Keratinocyte (primary cell): ENCODE measurements at regions not wholly inside any gene's neighbourhood (a gene's known extent, or its start where the extent isn't known, plus 50 kb on each side); places are given as distances from the start of the nearest gene placed in this dataset.

Source experiments
- DNase-seq: peaks from one replicate; pipeline ENCODE4 v3.0.0-alpha.2; 2011; ENCODE audit warnings: low read depth, missing footprints, low spot score
- FAIRE-seq: peaks from 2 replicates; lab custom pipeline; 2011; peaks lifted over from hg19 to GRCh38; lab: Jason Lieb, UNC
- H2AFZ ChIP-seq: 2 replicates; pipeline ENCODE4 v1.6.0; 2012; ENCODE audit warnings: low read length, control low read depth, inconsistent platforms; ENCODE audit not compliant: control insufficient read depth
- H3K27ac ChIP-seq: 2 replicates; pipeline ENCODE4 v1.5.1; 2011; ENCODE audit warnings: low read length; ENCODE audit not compliant: control insufficient read depth, insufficient read depth
- H3K27me3 ChIP-seq: 3 replicates; pipeline ENCODE4 v1.6.0; 2011; ENCODE audit warnings: low read length; ENCODE audit not compliant: control insufficient read depth, insufficient read depth; ENCODE audit errors: extremely low read depth
- H3K36me3 ChIP-seq, 2 experiments: 2 replicates in 1 of 2; 3 replicates in 1 of 2; pipeline ENCODE4 v1.5.1; 2011; ENCODE audit warnings: low read length in 2 of 2, mild to moderate bottlenecking in 1 of 2; ENCODE audit not compliant: control insufficient read depth in 2 of 2, insufficient read depth in 2 of 2; ENCODE audit errors: extremely low read depth in 1 of 2
- H3K4me1 ChIP-seq: 3 replicates; pipeline ENCODE4 v1.5.1; 2011; ENCODE audit warnings: low read length; ENCODE audit not compliant: control insufficient read depth, insufficient read depth; ENCODE audit errors: extremely low read depth
- H3K4me2 ChIP-seq: 3 replicates; pipeline ENCODE4 v1.6.0; 2011; ENCODE audit warnings: low read depth, low read length; ENCODE audit not compliant: control insufficient read depth, insufficient read depth; ENCODE audit errors: extremely low read depth
- H3K4me3 ChIP-seq, 3 experiments: fragments of 200-600 bp in 1 of 3; sonication (generic) in 1 of 3; 2 replicates in 2 of 3; 3 replicates in 1 of 3; pipeline ENCODE4 v1.5.1; 2011 to 2016; ENCODE audit warnings: low read length in 3 of 3, mild to moderate bottlenecking in 3 of 3, control low read depth in 2 of 3, inconsistent platforms in 1 of 3, low read depth in 1 of 3, mixed read lengths in 1 of 3, mixed run types in 1 of 3, moderate library complexity in 1 of 3; ENCODE audit not compliant: control insufficient read depth in 2 of 3, insufficient read depth in 2 of 3; ENCODE audit errors: extremely low read depth in 1 of 3
- H3K79me2 ChIP-seq: 2 replicates; pipeline ENCODE4 v1.6.0; 2012; ENCODE audit warnings: low read length; ENCODE audit not compliant: control insufficient read depth, insufficient read depth
- H3K9ac ChIP-seq: 3 replicates; pipeline ENCODE4 v1.6.0; 2011; ENCODE audit warnings: low read length; ENCODE audit not compliant: control insufficient read depth, insufficient read depth; ENCODE audit errors: extremely low read depth
- H3K9me1 ChIP-seq: 3 replicates; pipeline ENCODE4 v1.6.0; 2011; ENCODE audit warnings: low read length; ENCODE audit not compliant: control insufficient read depth, insufficient read depth; ENCODE audit errors: extremely low read depth
- H3K9me3 ChIP-seq: 2 replicates; pipeline ENCODE4 v1.5.1; 2012; ENCODE audit warnings: low read depth, low read length; ENCODE audit not compliant: control insufficient read depth
- H4K20me1 ChIP-seq: 3 replicates; pipeline ENCODE4 v1.6.0; 2011; ENCODE audit warnings: low read length; ENCODE audit not compliant: control insufficient read depth, insufficient read depth; ENCODE audit errors: extremely low read depth
- CTCF ChIP-seq, 3 experiments: IDR thresholded peaks in 1 of 3; conservative IDR thresholded peaks in 1 of 3; optimal IDR thresholded peaks in 1 of 3; 2 replicates in 2 of 3; 3 replicates in 1 of 3; pipeline versions ENCODE3 to v1.5.1; 2011; ENCODE audit warnings: low read length in 3 of 3, mild to moderate bottlenecking in 3 of 3, moderate library complexity in 2 of 3, control low read depth in 1 of 3, inconsistent platforms in 1 of 3; ENCODE audit not compliant: insufficient read depth in 2 of 3; ENCODE audit errors: extremely low read depth in 1 of 3
- EZH2 ChIP-seq: IDR thresholded peaks from one replicate; pipeline ENCODE4 v1.6.1; 2012; ENCODE audit warnings: inconsistent platforms, mild to moderate bottlenecking, low read length, moderate library complexity
- dilution Hi-C: fragments of 300-500 bp; cut with MboI; formaldehyde crosslinking; loops from one replicate; pipeline ENCODE4 v1.7.0; 2020; ENCODE audit warnings: low sequenced_read_pairs; ENCODE audit not compliant: extremely low pct_ligation_motif_present

DNA sequence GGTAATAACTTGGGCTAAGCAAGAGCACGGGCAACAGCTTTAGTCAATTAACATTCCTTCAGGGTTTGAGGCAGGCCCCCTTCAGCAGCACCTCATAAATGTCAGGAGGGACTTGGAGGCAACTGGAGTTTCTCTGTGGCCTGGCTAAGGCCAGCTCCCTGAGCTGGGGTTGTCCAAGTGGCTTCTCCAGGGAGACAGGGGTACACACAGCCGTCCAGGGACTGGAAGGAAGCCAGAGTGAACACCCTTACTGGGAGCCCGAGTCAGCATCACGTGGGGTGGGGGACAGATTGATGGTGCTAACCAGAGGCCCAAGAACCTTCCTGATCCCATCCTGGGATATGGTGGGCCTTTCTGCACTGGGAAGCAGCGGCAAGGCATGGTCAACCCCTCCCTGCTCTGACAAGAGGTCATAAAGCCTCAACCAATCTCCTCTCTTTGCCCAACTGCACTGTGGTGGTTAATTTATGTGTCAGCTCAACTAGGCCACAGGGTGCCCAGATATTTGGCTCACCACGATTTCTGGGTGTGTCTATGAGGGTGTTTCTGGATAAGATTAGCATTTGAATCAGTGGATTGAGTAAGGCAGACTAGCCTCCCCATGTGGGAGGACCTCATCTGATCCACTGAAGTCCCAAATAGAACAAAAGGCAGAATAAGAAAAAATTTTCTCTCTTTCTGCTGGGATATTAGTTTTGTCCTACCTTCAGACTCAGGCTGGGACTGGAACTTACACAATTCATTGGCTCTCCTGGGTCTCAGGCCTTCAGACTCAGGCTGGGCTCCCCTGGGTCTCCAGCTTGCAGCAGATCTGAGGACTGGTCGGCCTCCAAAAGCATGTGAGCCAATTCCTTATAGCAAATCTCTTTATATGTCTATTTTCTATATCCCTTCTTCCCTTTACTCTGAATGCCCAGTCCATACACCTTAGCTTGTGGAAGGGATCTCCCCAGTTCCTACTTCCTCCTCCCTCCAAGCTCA, 127.2 kb upstream of the LARP1 start:
- Histone ChIP-seq H3K27me3 (no peaks in the 10 kb centered on the region), H3K4me2 (no peak overlapping the region), H3K9ac (no peak overlapping the region), H3K79me2 (no peaks in the 10 kb centered on the region), H3K27ac (no peak overlapping the region), H2AFZ (no peak overlapping the region), H3K36me3 (no peaks in the 10 kb centered on the region), H3K4me3 (no peak overlapping the region), H3K9me3 (no peaks in the 10 kb centered on the region), H3K4me1 (no peaks in the 10 kb centered on the region), H3K9me1 (no peaks in the 10 kb centered on the region), H4K20me1 (no peaks in the 10 kb centered on the region)
- TF ChIP-seq CTCF (optimal IDR thresholded peaks at IDR 0.05 in 1 of 3, IDR thresholded peaks at IDR 0.05 in 1 of 3, conservative IDR thresholded peaks at IDR 0.05 in 1 of 3; ENCODE audit: extremely low read depth in 1 of 3, insufficient read depth in 2 of 3, low read length in 3 of 3) (no peak), EZH2 (no peak)
- dilution Hi-C loops, result no loop called here
- DNase-seq, result no peak
- FAIRE-seq, result no peak

GRCh38 chr5:154626876-154627557, 128.2 kb upstream of the LARP1 start:
- H3K4me1 ChIP-seq, result no peaks in the 10 kb centered on the region
- no peak overlapping the region for H3K9ac ChIP-seq
- no peak overlapping the region for H3K27ac ChIP-seq
- no peak for DNase-seq
- H3K79me2 ChIP-seq, result no peaks in the 10 kb centered on the region
- no peaks in the 10 kb centered on the region for H3K9me1 ChIP-seq
- H3K36me3 ChIP-seq, result no peaks in the 10 kb centered on the region
- H3K9me3 ChIP-seq, result no peaks in the 10 kb centered on the region
- H3K4me3 ChIP-seq, result no peak overlapping the region
- FAIRE-seq, result no peak
- H2AFZ ChIP-seq, result no peak overlapping the region
- no peak for TF ChIP-seq CTCF (optimal IDR thresholded peaks at IDR 0.05 in 1 of 3, IDR thresholded peaks at IDR 0.05 in 1 of 3, conservative IDR thresholded peaks at IDR 0.05 in 1 of 3; ENCODE audit: extremely low read depth in 1 of 3, insufficient read depth in 2 of 3, low read length in 3 of 3)
- no peak for TF ChIP-seq EZH2
- H4K20me1 ChIP-seq, result no peaks in the 10 kb centered on the region
- dilution Hi-C loops, result no loop called here
- no peak overlapping the region for H3K4me2 ChIP-seq
- no peaks in the 10 kb centered on the region for H3K27me3 ChIP-seq
